Progenitor cell of endocrine pancreas (in vitro differentiated cells): ENCODE measurements at regions not wholly inside any gene's neighbourhood (a gene's known extent, or its start where the extent isn't known, plus 50 kb on each side); places are given as distances from the start of the nearest gene placed in this dataset.
"Not testable (repeated sequence)": the region's sequence is repeated elsewhere in the genome, so short reads cannot be mapped to it uniquely, and the experiment has no call there.

Source experiments
- DNase-seq: peaks from one replicate; pipeline ENCODE4 v3.0.0; 2021; ENCODE audit warnings: low spot score; ENCODE audit not compliant: unreplicated experiment
- H3K27ac Mint-ChIP-seq: 2 replicates; pipeline ENCODE4 v1.8.0; 2021; ENCODE audit warnings: mild to moderate bottlenecking, moderate library complexity, mixed read lengths
- H3K27me3 Mint-ChIP-seq: 2 replicates; pipeline ENCODE4 v1.8.0; 2021; ENCODE audit warnings: mixed read lengths
- H3K36me3 Mint-ChIP-seq: 2 replicates; pipeline ENCODE4 v1.8.0; 2022; ENCODE audit warnings: mixed read lengths; ENCODE audit not compliant: insufficient read depth
- H3K4me1 Mint-ChIP-seq: 2 replicates; pipeline ENCODE4 v1.8.0; 2021; ENCODE audit warnings: low read depth, mixed read lengths
- H3K4me3 Mint-ChIP-seq: 2 replicates; pipeline ENCODE4 v1.8.0; 2021; ENCODE audit warnings: low read depth, mild to moderate bottlenecking, moderate library complexity, mixed read lengths
- H3K9me3 Mint-ChIP-seq: 2 replicates; pipeline ENCODE4 v1.8.0; 2021; ENCODE audit warnings: low read depth, mixed read lengths
- CTCF ChIP-seq: fragments of 200-600 bp; sonication (generic); IDR thresholded peaks from one replicate; pipeline ENCODE4 v1.5.0; 2021; ENCODE audit warnings: antibody characterized with exemption, mild to moderate bottlenecking; ENCODE audit not compliant: unreplicated experiment

- TF ChIP-seq CTCF = no peak
- Mint-ChIP-seq H3K27ac (no peak overlapping the region), H3K36me3 (no peaks in the 10 kb centered on the region), H3K4me3 (no peak overlapping the region), H3K4me1 (no peaks in the 10 kb centered on the region), H3K9me3 (peaks cover 7% of the 10 kb centered on the region), H3K27me3 (no peaks in the 10 kb centered on the region)
- no peak for DNase-seq
Measured at GRCh38 chr3:21920421-21920861, 169.4 kb upstream of the ZNF385D start.

GRCh38 chr3:21923156-21923555 is 172.1 kb upstream of the ZNF385D start:
- not testable (repeated sequence) for H3K9me3 Mint-ChIP-seq, H3K27me3 Mint-ChIP-seq, DNase-seq, H3K27ac Mint-ChIP-seq, H3K4me1 Mint-ChIP-seq, H3K4me3 Mint-ChIP-seq, H3K36me3 Mint-ChIP-seq

- H3K27ac Mint-ChIP-seq = no peak overlapping the region
- H3K36me3 Mint-ChIP-seq = no peaks in the 10 kb centered on the region
- TF ChIP-seq CTCF = no peak
- H3K9me3 Mint-ChIP-seq = peaks cover 4% of the 10 kb centered on the region
- no peak for DNase-seq
- no peaks in the 10 kb centered on the region for H3K4me1 Mint-ChIP-seq
- H3K4me3 Mint-ChIP-seq = no peak overlapping the region
- no peaks in the 10 kb centered on the region for H3K27me3 Mint-ChIP-seq
Measured at GRCh38 chr3:21927261-21927660, 176.3 kb upstream of the ZNF385D start.

GRCh38 chr3:21934591-21934990 is 183.6 kb upstream of the ZNF385D start:
- Mint-ChIP-seq H3K9me3 (no peaks in the 10 kb centered on the region), H3K27ac (no peak overlapping the region), H3K4me1 (no peaks in the 10 kb centered on the region), H3K4me3 (no peak overlapping the region), H3K36me3 (no peaks in the 10 kb centered on the region), H3K27me3 (no peaks in the 10 kb centered on the region)
- no peak for TF ChIP-seq CTCF
- DNase-seq = no peak

GRCh38 chr3:21936207-21936606 is 185.2 kb upstream of the ZNF385D start:
- Mint-ChIP-seq H3K4me3 (no peak overlapping the region), H3K36me3 (no peaks in the 10 kb centered on the region), H3K27me3 (no peaks in the 10 kb centered on the region), H3K27ac (no peak overlapping the region), H3K4me1 (no peaks in the 10 kb centered on the region), H3K9me3 (no peaks in the 10 kb centered on the region)
- no peak for TF ChIP-seq CTCF
- no peak for DNase-seq

GRCh38 chr3:21938267-21938681 is 187.3 kb upstream of the ZNF385D start:
- H3K27ac Mint-ChIP-seq = no peak overlapping the region
- H3K27me3 Mint-ChIP-seq = no peaks in the 10 kb centered on the region
- H3K4me1 Mint-ChIP-seq = no peaks in the 10 kb centered on the region
- no peaks in the 10 kb centered on the region for H3K36me3 Mint-ChIP-seq
- no peaks in the 10 kb centered on the region for H3K9me3 Mint-ChIP-seq
- no peak for TF ChIP-seq CTCF
- DNase-seq = no peak
- H3K4me3 Mint-ChIP-seq = no peak overlapping the region
